CD14-positive monocyte (primary cell): ENCODE measurements at regions not wholly inside any gene's neighbourhood (a gene's known extent, or its start where the extent isn't known, plus 50 kb on each side); places are given as distances from the start of the nearest gene placed in this dataset.

Experiments
- DNase-seq, 3 donors: peaks; one replicate each; pipeline ENCODE4 v3.0.0-alpha.2; 2011 to 2022
- H2AFZ ChIP-seq: 2 replicates; pipeline ENCODE4 v1.6.0; 2012; ENCODE audit warnings: mild to moderate bottlenecking, low read depth, low read length, inconsistent platforms; ENCODE audit not compliant: insufficient read depth, poor library complexity, severe bottlenecking
- H3K27ac ChIP-seq, 2 donors: 1 replicate in 1 of 2; 2 replicates in 1 of 2; pipeline ENCODE4 v1.5.1; 2012 to 2013; ENCODE audit warnings: low read length in 2 of 2, control low read depth in 1 of 2, inconsistent platforms in 1 of 2, low read depth in 1 of 2, mild to moderate bottlenecking in 1 of 2
- H3K27me3 ChIP-seq, 2 donors: one replicate each; pipeline versions ENCODE4 v1.6.0 to v1.6.1; 2011 to 2013; ENCODE audit warnings: low read length in 2 of 2; ENCODE audit not compliant: control insufficient read depth in 2 of 2, insufficient read depth in 2 of 2
- H3K36me3 ChIP-seq, 2 donors: replicated peaks in 1 of 2; 1 replicate in 1 of 2; 2 replicates in 1 of 2; pipeline versions ENCODE4 v1.5.1 to v1.6.1; 2012 to 2013; ENCODE audit warnings: low read length in 2 of 2, control low read depth in 1 of 2, inconsistent platforms in 1 of 2, mild to moderate bottlenecking in 1 of 2; ENCODE audit not compliant: insufficient read depth in 2 of 2, control insufficient read depth in 1 of 2
- H3K4me1 ChIP-seq, 2 donors: 1 replicate in 1 of 2; 2 replicates in 1 of 2; pipeline versions ENCODE4 v1.5.1 to v1.6.1; 2012 to 2013; ENCODE audit warnings: low read length in 2 of 2, control low read depth in 1 of 2, inconsistent platforms in 1 of 2, mild to moderate bottlenecking in 1 of 2, moderate library complexity in 1 of 2; ENCODE audit not compliant: insufficient read depth in 2 of 2, control insufficient read depth in 1 of 2
- H3K4me2 ChIP-seq: replicated peaks from 2 replicates; pipeline ENCODE3; 2012; ENCODE audit warnings: low read length, moderate library complexity, mild to moderate bottlenecking; ENCODE audit not compliant: poor library complexity, severe bottlenecking; ENCODE audit errors: extremely low read depth
- H3K4me3 ChIP-seq, 3 experiments: fragments of 200-600 bp in 1 of 3; sonication (generic) in 1 of 3; replicated peaks in 1 of 3; 1 replicate in 2 of 3; 2 replicates in 1 of 3; pipeline ENCODE4 v1.5.1; 2011 to 2013; ENCODE audit warnings: low read length in 3 of 3, mild to moderate bottlenecking in 3 of 3, control low read depth in 2 of 3, low read depth in 2 of 3, inconsistent platforms in 1 of 3, moderate library complexity in 1 of 3
- H3K79me2 ChIP-seq: 2 replicates; pipeline ENCODE4 v1.6.0; 2012; ENCODE audit warnings: mild to moderate bottlenecking, control low read depth, inconsistent platforms, low read length, moderate library complexity; ENCODE audit not compliant: insufficient read depth
- H3K9ac ChIP-seq: 2 replicates; pipeline ENCODE4 v1.6.0; 2017; ENCODE audit warnings: low read length, mild to moderate bottlenecking; ENCODE audit not compliant: insufficient read depth, poor library complexity, severe bottlenecking
- H3K9me3 ChIP-seq, 2 donors: replicated peaks in 1 of 2; 1 replicate in 1 of 2; 2 replicates in 1 of 2; pipeline versions ENCODE4 v1.5.1 to v1.6.1; 2012 to 2013; ENCODE audit warnings: low read length in 2 of 2, control low read depth in 1 of 2; ENCODE audit not compliant: control insufficient read depth in 1 of 2, insufficient read depth in 1 of 2
- H4K20me1 ChIP-seq: 2 replicates; pipeline ENCODE4 v1.6.0; 2012; ENCODE audit warnings: mild to moderate bottlenecking, low read length, control low read depth, moderate library complexity; ENCODE audit not compliant: insufficient read depth
- H3K27ac Mint-ChIP-seq, 7 donors: one replicate each; pipeline ENCODE4 v1.8.0; 2020; ENCODE audit warnings: mild to moderate bottlenecking in 7 of 7, mixed read lengths in 7 of 7, moderate library complexity in 6 of 7, inconsistent platforms in 2 of 7
- H3K27me3 Mint-ChIP-seq, 3 donors: one replicate each; pipeline ENCODE4 v1.8.0; 2021 to 2022; ENCODE audit warnings: low read depth in 3 of 3, mild to moderate bottlenecking in 3 of 3, mixed read lengths in 3 of 3, moderate library complexity in 3 of 3, inconsistent platforms in 1 of 3
- H3K36me3 Mint-ChIP-seq, 2 donors: one replicate each; pipeline ENCODE4 v1.8.0; 2020; ENCODE audit warnings: mixed read lengths in 2 of 2, inconsistent platforms in 1 of 2, mild to moderate bottlenecking in 1 of 2
- H3K4me1 Mint-ChIP-seq: one replicate; pipeline ENCODE4 v1.8.0; 2020; ENCODE audit warnings: mild to moderate bottlenecking, mixed read lengths
- H3K4me3 Mint-ChIP-seq, 2 donors: one replicate each; pipeline ENCODE4 v1.8.0; 2020; ENCODE audit warnings: mild to moderate bottlenecking in 2 of 2, mixed read lengths in 2 of 2, moderate library complexity in 1 of 2
- H3K9me3 Mint-ChIP-seq, 7 donors: one replicate each; pipeline ENCODE4 v1.8.0; 2020 to 2022; ENCODE audit warnings: mixed read lengths in 7 of 7, mild to moderate bottlenecking in 6 of 7, moderate library complexity in 6 of 7, inconsistent platforms in 2 of 7
- WGBS: methylation state at CpG from one replicate; pipeline ENCODE4 v1.1.5; 2013; ENCODE audit warnings: missing lambda C conversion rate; ENCODE audit not compliant: insufficient coverage; 5-methylcytosine and 5-hydroxymethylcytosine counted together
- intact Hi-C, 2 donors: fragments of 100-400 bp; cut with micrococcal nuclease; formaldehyde crosslinking; loops; one replicate each; pipeline versions ENCODE4 v1.15.0 to v1.15.1; 2023
- TF ChIP-seq, protein P1 (sequence below): fragments of 200-600 bp; IDR thresholded peaks from one replicate; pipeline ENCODE4 v1.8.0; 2022; ENCODE audit warnings: antibody characterized with exemption, mild to moderate bottlenecking

DNA sequence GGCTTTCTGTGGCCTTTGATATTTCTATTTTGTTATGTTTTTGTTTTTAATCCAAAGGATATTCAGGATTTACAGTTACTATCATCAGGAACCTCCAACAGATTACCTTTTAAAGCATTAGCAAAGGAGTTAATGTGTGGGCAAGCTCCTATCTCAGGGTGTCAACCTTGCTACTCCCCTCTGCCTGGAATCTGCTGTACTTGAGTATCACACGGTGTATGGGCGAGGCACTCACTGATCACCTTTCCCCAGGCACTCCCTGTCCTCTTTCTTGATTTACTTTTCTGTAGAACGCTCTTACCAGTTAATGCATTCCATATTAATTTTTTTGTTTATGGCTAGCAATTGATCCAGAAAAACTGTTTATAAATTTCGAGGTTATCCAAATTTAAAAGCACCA lies 117.0 kb upstream of the GAS1 start:
- no CpG with 5 or more reads among the region's 4 CpGs for WGBS
- no peak overlapping the region for H3K9ac ChIP-seq
- Mint-ChIP-seq H3K4me3 (no peak overlapping the region), H3K27ac (no peak overlapping the region), H3K27me3 (no peaks in the 10 kb centered on the region), H3K9me3 (peaks cover 0 to 3% (median 2%) of the 10 kb centered on the region in 7 donors), H3K36me3 (no peaks in the 10 kb centered on the region), H3K4me1 (no peaks in the 10 kb centered on the region)
- DNase-seq, result no peak
- H3K4me3 ChIP-seq, result no peak overlapping the region
- no peak overlapping the region for H3K4me2 ChIP-seq
- H3K4me1 ChIP-seq, result no peaks in the 10 kb centered on the region
- intact Hi-C loops, result no loop called here
- TF ChIP-seq, protein P1, sequence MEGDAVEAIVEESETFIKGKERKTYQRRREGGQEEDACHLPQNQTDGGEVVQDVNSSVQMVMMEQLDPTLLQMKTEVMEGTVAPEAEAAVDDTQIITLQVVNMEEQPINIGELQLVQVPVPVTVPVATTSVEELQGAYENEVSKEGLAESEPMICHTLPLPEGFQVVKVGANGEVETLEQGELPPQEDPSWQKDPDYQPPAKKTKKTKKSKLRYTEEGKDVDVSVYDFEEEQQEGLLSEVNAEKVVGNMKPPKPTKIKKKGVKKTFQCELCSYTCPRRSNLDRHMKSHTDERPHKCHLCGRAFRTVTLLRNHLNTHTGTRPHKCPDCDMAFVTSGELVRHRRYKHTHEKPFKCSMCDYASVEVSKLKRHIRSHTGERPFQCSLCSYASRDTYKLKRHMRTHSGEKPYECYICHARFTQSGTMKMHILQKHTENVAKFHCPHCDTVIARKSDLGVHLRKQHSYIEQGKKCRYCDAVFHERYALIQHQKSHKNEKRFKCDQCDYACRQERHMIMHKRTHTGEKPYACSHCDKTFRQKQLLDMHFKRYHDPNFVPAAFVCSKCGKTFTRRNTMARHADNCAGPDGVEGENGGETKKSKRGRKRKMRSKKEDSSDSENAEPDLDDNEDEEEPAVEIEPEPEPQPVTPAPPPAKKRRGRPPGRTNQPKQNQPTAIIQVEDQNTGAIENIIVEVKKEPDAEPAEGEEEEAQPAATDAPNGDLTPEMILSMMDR, result no peak
- no peaks in the 10 kb centered on the region for H4K20me1 ChIP-seq
- H3K36me3 ChIP-seq, result no peaks in the 10 kb centered on the region
- no peak overlapping the region for H2AFZ ChIP-seq
- H3K79me2 ChIP-seq, result no peaks in the 10 kb centered on the region
- no peaks in the 10 kb centered on the region for H3K9me3 ChIP-seq
- H3K27me3 ChIP-seq, result no peaks in the 10 kb centered on the region
- no peak overlapping the region for H3K27ac ChIP-seq

DNA sequence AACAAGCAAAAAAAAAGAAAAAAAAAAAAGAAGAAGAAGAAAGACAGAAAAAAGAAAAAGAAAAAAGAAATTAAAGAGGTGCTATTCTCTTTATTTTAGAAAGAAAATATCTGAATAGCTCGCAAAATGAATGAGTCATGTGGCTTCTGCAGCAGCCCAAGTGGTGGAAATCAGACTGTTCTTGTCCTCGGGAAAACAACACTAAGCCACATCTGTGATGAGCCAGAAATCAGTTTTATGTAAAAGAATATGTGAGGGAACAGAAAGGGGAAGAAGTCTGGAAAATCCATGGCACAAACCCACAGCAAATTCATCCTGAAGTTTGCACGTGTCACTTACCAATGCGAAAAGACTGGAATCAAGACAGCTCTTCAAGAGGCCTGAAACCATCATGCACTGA lies 118.7 kb upstream of the GAS1 start:
- Mint-ChIP-seq H3K36me3 (no peaks in the 10 kb centered on the region), H3K27ac (no peak overlapping the region), H3K27me3 (peaks cover 0 to 3% (median 0%) of the 10 kb centered on the region in 3 donors), H3K4me3 (no peak overlapping the region), H3K9me3 (peaks cover 0 to 3% (median 2%) of the 10 kb centered on the region in 7 donors), H3K4me1 (no peaks in the 10 kb centered on the region)
- no peaks in the 10 kb centered on the region for H3K27me3 ChIP-seq
- H3K79me2 ChIP-seq, result no peaks in the 10 kb centered on the region
- H3K4me3 ChIP-seq, result no peak overlapping the region
- no peaks in the 10 kb centered on the region for H3K36me3 ChIP-seq
- no peak for DNase-seq
- H3K4me2 ChIP-seq, result no peak overlapping the region
- 100% methylated on average over 2 of the region's 4 CpGs for WGBS
- TF ChIP-seq, protein P1, result no peak
- H3K4me1 ChIP-seq, result no peaks in the 10 kb centered on the region
- intact Hi-C loops, result no loop called here
- no peak overlapping the region for H3K27ac ChIP-seq
- no peak overlapping the region for H3K9ac ChIP-seq
- H3K9me3 ChIP-seq, result no peaks in the 10 kb centered on the region
- H2AFZ ChIP-seq, result no peak overlapping the region
- H4K20me1 ChIP-seq, result no peaks in the 10 kb centered on the region
